K562 (cell line): ENCODE measurements at regions not wholly inside any gene's neighbourhood (a gene's known extent, or its start where the extent isn't known, plus 50 kb on each side); places are given as distances from the start of the nearest gene placed in this dataset.

Source experiments
- ATAC-seq: fragments of 200-7000 bp; cut with Tn5 transposase; 3 replicates; pipeline ENCODE4 v1.9.1; 2020; ENCODE audit warnings: moderate library complexity
- BruUV-seq: library from RNA; stranded (reverse); fragments of 400-500 nt; replicated peaks from 2 replicates; lab custom pipeline; 2021; lab: Mats Ljungman, UMichigan
- CTCF ChIA-PET: fragments of 300-600 bp; formaldehyde crosslinking; extraction: SDS; loops from one replicate; lab custom pipeline; 2021; ENCODE audit warnings: low intra/inter-chr PET ratio; lab: Yijun Ruan, JAX
- POLR2A ChIA-PET: fragments of 300-600, 350-650 bp; sonication (Branson Sonifier 250); formaldehyde crosslinking; extraction: SDS; loops from one replicate; lab custom pipeline; 2021; ENCODE audit warnings: antibody characterized with exemption, inconsistent platforms; lab: Yijun Ruan, JAX
- DNase-seq, 4 experiments: peaks; one replicate each; pipeline versions ENCODE4 v3.0.0 to v3.0.0-alpha.2; 2011 to 2018; ENCODE audit warnings: low spot score in 3 of 4, mixed read lengths in 3 of 4; ENCODE audit errors: extremely low read depth in 1 of 4
- FAIRE-seq: peaks from 2 replicates; lab custom pipeline; 2011; peaks lifted over from hg19 to GRCh38; lab: Jason Lieb, UNC
- H2AFZ ChIP-seq: 2 replicates; pipeline ENCODE4 v1.6.0; 2011; ENCODE audit warnings: low read depth, low read length, control low read depth, inconsistent platforms
- H3K27ac ChIP-seq: fragments of 200-600 bp; 3 replicates; pipeline ENCODE4 v1.8.0; 2011; ENCODE audit warnings: low read depth, mild to moderate bottlenecking, control low read depth, inconsistent platforms, low read length, moderate library complexity, mixed read lengths; ENCODE audit errors: extremely low read depth
- H3K27me3 ChIP-seq, 2 experiments: fragments of 300-600 bp in 1 of 2; 2 replicates in 1 of 2; 3 replicates in 1 of 2; pipeline versions ENCODE4 v1.6.0 to v1.8.0; 2011; ENCODE audit warnings: inconsistent platforms in 2 of 2, low read length in 2 of 2, mild to moderate bottlenecking in 1 of 2, mixed read lengths in 1 of 2, moderate library complexity in 1 of 2; ENCODE audit not compliant: control insufficient read depth in 2 of 2, insufficient read depth in 2 of 2
- H3K36me3 ChIP-seq: fragments of 300-600 bp; 3 replicates; pipeline ENCODE4 v1.8.0; 2011; ENCODE audit warnings: mild to moderate bottlenecking, low read length, inconsistent platforms; ENCODE audit not compliant: control insufficient read depth, insufficient read depth
- H3K4me1 ChIP-seq, 2 experiments: fragments of 200-600 bp in 1 of 2; replicated peaks in 1 of 2; 2 replicates in 1 of 2; 3 replicates in 1 of 2; pipeline versions ENCODE4 v1.5.1 to v1.8.0; 2011; ENCODE audit warnings: inconsistent platforms in 2 of 2, low read length in 2 of 2, mild to moderate bottlenecking in 1 of 2, mixed read lengths in 1 of 2, moderate library complexity in 1 of 2; ENCODE audit not compliant: control insufficient read depth in 2 of 2, insufficient read depth in 2 of 2
- H3K4me2 ChIP-seq: 2 replicates; pipeline ENCODE4 v1.6.1; 2011; ENCODE audit warnings: low read length, control low read depth, inconsistent platforms, mixed read lengths; ENCODE audit not compliant: insufficient read depth
- H3K4me3 ChIP-seq: fragments of 200-600 bp; sonication (generic), shearing (Covaris generic); 2 replicates; pipeline ENCODE4 v1.5.1; 2016; ENCODE audit warnings: control low read depth, inconsistent platforms
- H3K79me2 ChIP-seq: fragments of 200-600 bp; 3 replicates; pipeline ENCODE4 v1.8.0; 2011; ENCODE audit warnings: low read length, inconsistent platforms; ENCODE audit not compliant: control insufficient read depth, insufficient read depth
- H3K9ac ChIP-seq, 2 experiments: 2 replicates each; pipeline versions ENCODE4 v1.6.0 to v1.6.1; 2011; ENCODE audit warnings: low read depth in 2 of 2, low read length in 2 of 2, control low read depth in 1 of 2, inconsistent platforms in 1 of 2, mild to moderate bottlenecking in 1 of 2, mixed read lengths in 1 of 2; ENCODE audit not compliant: insufficient read depth in 1 of 2
- H3K9me1 ChIP-seq: one replicate; pipeline ENCODE4 v1.6.0; 2011; ENCODE audit warnings: inconsistent platforms, mild to moderate bottlenecking, low read length, moderate library complexity; ENCODE audit not compliant: control insufficient read depth, insufficient read depth
- H3K9me3 ChIP-seq: replicated peaks from 2 replicates; pipeline ENCODE4 v1.5.1; 2011; ENCODE audit warnings: low read depth, low read length, inconsistent platforms; ENCODE audit not compliant: control insufficient read depth, insufficient read depth
- H4K20me1 ChIP-seq: replicated peaks from 2 replicates; pipeline ENCODE4 v1.6.1; 2011; ENCODE audit warnings: low read length, inconsistent platforms, mixed read lengths; ENCODE audit not compliant: control insufficient read depth, insufficient read depth
- CBX1 ChIP-seq: sonication (generic); IDR thresholded peaks from 2 replicates; pipeline ENCODE4 v1.6.1; 2016; ENCODE audit warnings: antibody characterized with exemption, low read depth, mild to moderate bottlenecking
- NEUROD1 ChIP-seq: fragments of 150-350 bp; IDR thresholded peaks from 2 replicates; pipeline ENCODE4 v1.6.1; 2014; ENCODE audit warnings: borderline replicate concordance, low read length, low read depth; ENCODE audit not compliant: partially characterized antibody
- POLR2B ChIP-seq: fragments of 450-650 bp; IDR thresholded peaks from 2 replicates; pipeline ENCODE4 v1.6.1; 2018; ENCODE audit warnings: low read depth; ENCODE audit not compliant: partially characterized antibody
- PREB ChIP-seq: sonication (generic); formaldehyde crosslinking; IDR thresholded peaks from 2 replicates; pipeline ENCODE4 v1.8.1; 2023; ENCODE audit warnings: mild to moderate bottlenecking, missing genetic modification reagents
- XRCC4 ChIP-seq: IDR thresholded peaks from one replicate; pipeline ENCODE4 v1.6.1; 2011; ENCODE audit not compliant: insufficient read depth, insufficient read length; ENCODE audit errors: extremely low read depth
- ZBTB8A ChIP-seq: fragments of 450-650 bp; IDR thresholded peaks from 2 replicates; pipeline ENCODE4 v1.6.1; 2018; ENCODE audit warnings: mild to moderate bottlenecking, moderate library complexity; ENCODE audit not compliant: partially characterized antibody
- ZFX ChIP-seq: sonication (generic); formaldehyde crosslinking; IDR thresholded peaks from 2 replicates; pipeline ENCODE4 v1.8.0; 2022; ENCODE audit warnings: mild to moderate bottlenecking, missing genetic modification reagents, moderate library complexity
- ZNF12 ChIP-seq: sonication (generic); formaldehyde crosslinking; IDR thresholded peaks from 2 replicates; pipeline ENCODE4 v1.4.0; 2020; ENCODE audit warnings: mild to moderate bottlenecking, missing genetic modification reagents
- ZNF583 ChIP-seq: fragments of 250-450 bp; sonication (Bioruptor Pico); IDR thresholded peaks from 2 replicates; pipeline ENCODE4 v1.4.0; 2020
- WGBS: fragments of 100-300 bp; shearing (Covaris generic); methylation state at CpG from one replicate; pipeline ENCODE4 v1.1.6; 2016; ENCODE audit warnings: low coverage, mixed read lengths; ENCODE audit not compliant: insufficient coverage; ENCODE audit errors: missing lambda C conversion rate; 5-methylcytosine and 5-hydroxymethylcytosine counted together
- in situ Hi-C: fragments of 300-500 bp; cut with MboI; formaldehyde crosslinking; loops from 4 replicates; pipeline ENCODE4 v1.15.0; 2018; ENCODE audit warnings: inconsistent platforms, mixed read lengths
- intact Hi-C: fragments of 100-400 bp; cut with micrococcal nuclease; formaldehyde crosslinking; loops from 2 replicates; pipeline ENCODE4 v1.14.2; 2022
- TF ChIP-seq, protein P1 (sequence below): sonication (generic); formaldehyde crosslinking; IDR thresholded peaks from 2 replicates; pipeline ENCODE4 v1.8.0; 2022; ENCODE audit warnings: mild to moderate bottlenecking, missing genetic modification reagents

- BruUV-seq: no TSS peak
- Histone ChIP-seq H3K4me3 (no peak overlapping the region), H3K36me3 (no peaks in the 10 kb centered on the region), H3K27me3 (no peaks in the 10 kb centered on the region), H3K79me2 (no peaks in the 10 kb centered on the region), H2AFZ (no peak overlapping the region), H4K20me1 (no peaks in the 10 kb centered on the region), H3K4me2 (no peak overlapping the region), H3K4me1 (no peaks in the 10 kb centered on the region), H3K27ac (no peak overlapping the region), H3K9me3 (no peaks in the 10 kb centered on the region), H3K9ac (no peak overlapping the region), H3K9me1 (no peaks in the 10 kb centered on the region)
- intact Hi-C loops: loop anchor here (5.0 kb wide), 1 partner anchor 58 kb away; no protein-coding TSS in a partner anchor
- 5% methylated on average over 2 of the region's 2 CpGs for WGBS
- in situ Hi-C loops: no loop called here
- DNase-seq (no peak), FAIRE-seq (no peak), ATAC-seq (no peak)
- POLR2A ChIA-PET: interaction anchor here (2.2 kb wide), 1 partner anchor 9 kb away, joined by 10 read pairs; no protein-coding TSS in a partner anchor
- CTCF ChIA-PET: no interaction called here
- no peak for TF ChIP-seq ZNF12 (CRISPR knock-in tag)
- TF ChIP-seq NEUROD1: no peak
- TF ChIP-seq CBX1: no peak
- no peak for TF ChIP-seq ZBTB8A
- TF ChIP-seq XRCC4: no peak
- no peak for TF ChIP-seq POLR2B
- no peak for TF ChIP-seq ZFX (CRISPR knock-in tag)
- TF ChIP-seq, protein P1, sequence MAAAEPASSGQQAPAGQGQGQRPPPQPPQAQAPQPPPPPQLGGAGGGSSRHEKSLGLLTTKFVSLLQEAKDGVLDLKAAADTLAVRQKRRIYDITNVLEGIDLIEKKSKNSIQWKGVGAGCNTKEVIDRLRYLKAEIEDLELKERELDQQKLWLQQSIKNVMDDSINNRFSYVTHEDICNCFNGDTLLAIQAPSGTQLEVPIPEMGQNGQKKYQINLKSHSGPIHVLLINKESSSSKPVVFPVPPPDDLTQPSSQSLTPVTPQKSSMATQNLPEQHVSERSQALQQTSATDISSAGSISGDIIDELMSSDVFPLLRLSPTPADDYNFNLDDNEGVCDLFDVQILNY (CRISPR knock-in tag): no peak
- no peak for TF ChIP-seq PREB
- no peak for TF ChIP-seq ZNF583 (CRISPR knock-in tag)
Measured at GRCh38 chr5:158069838-158070237, 210.9 kb upstream of the CLINT1 start.
